Neural cell (in vitro differentiated cells): ENCODE measurements at regions not wholly inside any gene's neighbourhood (a gene's known extent, or its start where the extent isn't known, plus 50 kb on each side); places are given as distances from the start of the nearest gene placed in this dataset.

Experiments used
- H2AFZ ChIP-seq: fragments of 200-600, 300-800 bp; sonication (generic), shearing (Covaris generic); 2 replicates; pipeline ENCODE4 v1.6.0; 2014; ENCODE audit warnings: low read depth, mild to moderate bottlenecking, antibody characterized with exemption, low read length, moderate library complexity
- H3F3A ChIP-seq: fragments of 200-600 bp; shearing (Covaris generic); 2 replicates; pipeline ENCODE4 v1.6.1; 2016; ENCODE audit warnings: mild to moderate bottlenecking, moderate library complexity, mixed read lengths, antibody characterized with exemption, low read length; ENCODE audit not compliant: insufficient read depth, poor library complexity, severe bottlenecking
- H3K27ac ChIP-seq: fragments of 200-600, 300-800 bp; sonication (generic), shearing (Covaris generic); 2 replicates; pipeline ENCODE4 v1.5.1; 2014; ENCODE audit warnings: mild to moderate bottlenecking, low read length, moderate library complexity
- H3K27me3 ChIP-seq: fragments of 300-800, 200-600 bp; sonication (generic), shearing (Covaris generic); 2 replicates; pipeline ENCODE4 v1.6.0; 2014; ENCODE audit warnings: mild to moderate bottlenecking, low read depth, low read length, moderate library complexity; ENCODE audit not compliant: insufficient read depth
- H3K36me3 ChIP-seq: fragments of 300-800, 200-600 bp; sonication (generic), shearing (Covaris generic); 2 replicates; pipeline ENCODE4 v1.5.1; 2014; ENCODE audit warnings: mild to moderate bottlenecking, antibody characterized with exemption, low read length, moderate library complexity; ENCODE audit not compliant: insufficient read depth
- H3K4me2 ChIP-seq: fragments of 300-800, 200-600 bp; sonication (generic), shearing (Covaris generic); 2 replicates; pipeline ENCODE4 v1.6.0; 2014; ENCODE audit warnings: mild to moderate bottlenecking, low read length
- H3K4me3 ChIP-seq: fragments of 300-800, 200-600 bp; sonication (generic), shearing (Covaris generic); 2 replicates; pipeline ENCODE4 v1.5.1; 2014; ENCODE audit warnings: mild to moderate bottlenecking, low read length, moderate library complexity
- H3K79me2 ChIP-seq: fragments of 200-600 bp; shearing (Covaris generic); replicated peaks from 2 replicates; pipeline ENCODE4 v1.6.0; 2014; ENCODE audit warnings: mild to moderate bottlenecking, low read length, moderate library complexity; ENCODE audit not compliant: insufficient read depth
- H3K9ac ChIP-seq: fragments of 300-800, 200-600 bp; sonication (generic), shearing (Covaris generic); 2 replicates; pipeline ENCODE4 v1.6.1; 2016; ENCODE audit warnings: mild to moderate bottlenecking, low read length, mixed read lengths
- H3K9me2 ChIP-seq: fragments of 200-600 bp; shearing (Covaris generic); 2 replicates; pipeline ENCODE4 v1.6.1; 2016; ENCODE audit warnings: mild to moderate bottlenecking, low read length, mixed read lengths; ENCODE audit not compliant: insufficient read depth
- H3K9me3 ChIP-seq: fragments of 200-600, 300-800 bp; sonication (generic), shearing (Covaris generic); 2 replicates; pipeline ENCODE4 v1.6.1; 2016; ENCODE audit warnings: mild to moderate bottlenecking, mixed run types, low read length, moderate library complexity, mixed read lengths
- H4K20me1 ChIP-seq: fragments of 200-600 bp; shearing (Covaris generic); 2 replicates; pipeline ENCODE4 v1.6.1; 2016; ENCODE audit warnings: mild to moderate bottlenecking, mixed run types; ENCODE audit not compliant: insufficient read depth
- EP300 ChIP-seq: fragments of 450-650 bp; conservative IDR thresholded peaks from 2 replicates; pipeline ENCODE4 v1.6.1; 2014; ENCODE audit warnings: antibody characterized with exemption, mild to moderate bottlenecking, moderate library complexity; ENCODE audit not compliant: poor library complexity, severe bottlenecking
- EZH2 ChIP-seq: fragments of 200-600, 300-800 bp; shearing (Covaris generic), sonication (generic); IDR thresholded peaks from 2 replicates; pipeline ENCODE4 v1.6.1; 2014; ENCODE audit warnings: antibody characterized with exemption, low read length, borderline replicate concordance, mild to moderate bottlenecking; ENCODE audit not compliant: insufficient read depth, poor library complexity, severe bottlenecking
- MXI1 ChIP-seq: fragments of 450-650 bp; conservative IDR thresholded peaks from 2 replicates; pipeline ENCODE4 v1.6.1; 2014; ENCODE audit warnings: antibody characterized with exemption, mild to moderate bottlenecking; ENCODE audit not compliant: poor library complexity, severe bottlenecking
- POLR2AphosphoS5 ChIP-seq: IDR thresholded peaks from 2 replicates; pipeline ENCODE4 v1.6.1; 2012
- RAD21 ChIP-seq: fragments of 450-650 bp; conservative IDR thresholded peaks from 2 replicates; pipeline ENCODE4 v1.6.1; 2014; ENCODE audit warnings: antibody characterized with exemption, mild to moderate bottlenecking, moderate library complexity
- SMC3 ChIP-seq: fragments of 450-650 bp; conservative IDR thresholded peaks from 2 replicates; pipeline ENCODE4 v1.6.1; 2014; ENCODE audit warnings: antibody characterized with exemption, mild to moderate bottlenecking, moderate library complexity; ENCODE audit not compliant: poor library complexity
- TAF1 ChIP-seq: IDR thresholded peaks from 2 replicates; pipeline ENCODE4 v1.6.1; 2012; ENCODE audit warnings: low read depth
- TF ChIP-seq, protein P1 (sequence below): fragments of 450-650 bp; IDR thresholded peaks from 2 replicates; pipeline ENCODE4 v1.5.1; 2014; ENCODE audit warnings: antibody characterized with exemption, mild to moderate bottlenecking, moderate library complexity; ENCODE audit not compliant: poor library complexity, severe bottlenecking
- TF ChIP-seq, protein P2 (sequence below): IDR thresholded peaks from 2 replicates; pipeline ENCODE4 v1.6.1; 2012; ENCODE audit warnings: borderline replicate concordance

DNA sequence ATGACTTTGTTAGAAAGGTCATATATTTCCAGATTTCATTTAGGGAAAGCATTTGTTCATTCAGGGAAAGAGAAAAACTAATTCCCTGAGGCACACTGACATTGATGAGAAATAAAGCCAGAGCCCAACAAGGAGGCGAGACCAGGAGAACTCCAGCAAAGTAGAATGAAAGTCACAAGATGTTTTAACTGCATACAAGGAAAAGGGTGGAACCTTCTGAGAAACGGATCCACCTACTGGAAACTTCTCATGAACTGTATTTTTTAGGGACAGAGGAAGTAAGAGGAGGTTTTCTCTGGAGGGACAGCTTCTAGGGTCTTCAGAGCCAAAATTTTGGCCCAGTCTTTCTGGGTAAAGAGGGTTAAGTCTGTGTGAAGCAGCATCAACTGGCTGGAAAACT, 548.2 kb upstream of the PIK3C3 start:
- Histone ChIP-seq H3K27ac (no peak overlapping the region), H3K9me3 (no peaks in the 10 kb centered on the region), H3K36me3 (no peaks in the 10 kb centered on the region), H3K9ac (no peak overlapping the region), H3K27me3 (no peaks in the 10 kb centered on the region), H4K20me1 (no peaks in the 10 kb centered on the region), H2AFZ (no peak overlapping the region), H3K79me2 (no peaks in the 10 kb centered on the region), H3F3A (no peaks in the 10 kb centered on the region), H3K4me3 (no peak overlapping the region), H3K4me2 (no peak overlapping the region), H3K9me2 (no peaks in the 10 kb centered on the region)
- TF ChIP-seq EP300 = no peak
- TF ChIP-seq POLR2AphosphoS5 = no peak
- TF ChIP-seq TAF1 = no peak
- TF ChIP-seq MXI1 = no peak
- no peak for TF ChIP-seq SMC3

DNA sequence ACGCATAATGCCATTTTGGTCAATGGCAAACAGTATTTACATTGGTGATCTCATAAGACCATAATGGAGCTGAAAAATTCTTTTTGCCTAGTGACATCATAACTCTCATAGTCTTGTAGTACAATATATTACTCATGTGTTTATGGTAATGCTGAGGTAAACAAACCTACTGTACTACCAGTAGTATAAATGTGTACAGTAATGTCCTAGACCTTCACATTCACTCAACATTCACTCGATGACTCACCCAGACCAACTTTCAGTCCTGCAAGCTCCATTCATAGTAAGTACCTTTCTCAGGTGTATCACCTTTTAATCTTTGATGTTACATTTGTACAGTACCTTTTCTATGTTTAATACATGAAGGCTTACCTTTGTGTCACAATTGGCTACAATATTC, 558.2 kb upstream of the PIK3C3 start:
- H3F3A ChIP-seq = no peaks in the 10 kb centered on the region
- no peaks in the 10 kb centered on the region for H3K9me3 ChIP-seq
- no peak overlapping the region for H3K27ac ChIP-seq
- no peaks in the 10 kb centered on the region for H3K36me3 ChIP-seq
- no peak overlapping the region for H3K4me3 ChIP-seq
- no peaks in the 10 kb centered on the region for H3K27me3 ChIP-seq
- no peaks in the 10 kb centered on the region for H3K9me2 ChIP-seq
- H3K9ac ChIP-seq = no peak overlapping the region
- no peak overlapping the region for H3K4me2 ChIP-seq
- no peak overlapping the region for H2AFZ ChIP-seq
- no peaks in the 10 kb centered on the region for H3K79me2 ChIP-seq
- no peaks in the 10 kb centered on the region for H4K20me1 ChIP-seq
- no peak for TF ChIP-seq EZH2
- TF ChIP-seq, protein P1, sequence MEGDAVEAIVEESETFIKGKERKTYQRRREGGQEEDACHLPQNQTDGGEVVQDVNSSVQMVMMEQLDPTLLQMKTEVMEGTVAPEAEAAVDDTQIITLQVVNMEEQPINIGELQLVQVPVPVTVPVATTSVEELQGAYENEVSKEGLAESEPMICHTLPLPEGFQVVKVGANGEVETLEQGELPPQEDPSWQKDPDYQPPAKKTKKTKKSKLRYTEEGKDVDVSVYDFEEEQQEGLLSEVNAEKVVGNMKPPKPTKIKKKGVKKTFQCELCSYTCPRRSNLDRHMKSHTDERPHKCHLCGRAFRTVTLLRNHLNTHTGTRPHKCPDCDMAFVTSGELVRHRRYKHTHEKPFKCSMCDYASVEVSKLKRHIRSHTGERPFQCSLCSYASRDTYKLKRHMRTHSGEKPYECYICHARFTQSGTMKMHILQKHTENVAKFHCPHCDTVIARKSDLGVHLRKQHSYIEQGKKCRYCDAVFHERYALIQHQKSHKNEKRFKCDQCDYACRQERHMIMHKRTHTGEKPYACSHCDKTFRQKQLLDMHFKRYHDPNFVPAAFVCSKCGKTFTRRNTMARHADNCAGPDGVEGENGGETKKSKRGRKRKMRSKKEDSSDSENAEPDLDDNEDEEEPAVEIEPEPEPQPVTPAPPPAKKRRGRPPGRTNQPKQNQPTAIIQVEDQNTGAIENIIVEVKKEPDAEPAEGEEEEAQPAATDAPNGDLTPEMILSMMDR = no peak
- TF ChIP-seq MXI1 = no peak

DNA sequence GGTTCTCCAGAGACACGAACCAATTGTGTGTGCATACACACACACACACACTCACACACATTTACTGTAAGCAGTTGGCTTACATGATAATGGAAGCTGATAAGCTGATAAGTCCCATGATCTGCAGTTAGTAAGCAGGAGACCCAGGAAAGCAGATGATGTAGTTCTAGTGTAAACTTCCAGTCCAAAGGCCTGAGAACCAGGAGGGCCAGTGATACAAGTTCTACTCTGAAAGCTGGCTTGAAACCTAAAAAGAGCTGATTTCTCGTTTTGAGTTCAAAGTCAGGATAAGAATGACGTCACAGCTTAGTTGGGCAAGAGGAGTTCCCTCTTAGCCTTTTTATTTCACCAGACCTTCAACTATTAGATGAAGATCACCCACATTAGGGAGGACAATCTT, 558.8 kb upstream of the PIK3C3 start:
- no peaks in the 10 kb centered on the region for H3K9me3 ChIP-seq
- H3K36me3 ChIP-seq = no peaks in the 10 kb centered on the region
- H3K9ac ChIP-seq = no peak overlapping the region
- no peak overlapping the region for H3K27ac ChIP-seq
- no peaks in the 10 kb centered on the region for H4K20me1 ChIP-seq
- no peaks in the 10 kb centered on the region for H3K9me2 ChIP-seq
- H3K4me2 ChIP-seq = no peak overlapping the region
- no peak overlapping the region for H2AFZ ChIP-seq
- no peaks in the 10 kb centered on the region for H3F3A ChIP-seq
- TF ChIP-seq, protein P2, sequence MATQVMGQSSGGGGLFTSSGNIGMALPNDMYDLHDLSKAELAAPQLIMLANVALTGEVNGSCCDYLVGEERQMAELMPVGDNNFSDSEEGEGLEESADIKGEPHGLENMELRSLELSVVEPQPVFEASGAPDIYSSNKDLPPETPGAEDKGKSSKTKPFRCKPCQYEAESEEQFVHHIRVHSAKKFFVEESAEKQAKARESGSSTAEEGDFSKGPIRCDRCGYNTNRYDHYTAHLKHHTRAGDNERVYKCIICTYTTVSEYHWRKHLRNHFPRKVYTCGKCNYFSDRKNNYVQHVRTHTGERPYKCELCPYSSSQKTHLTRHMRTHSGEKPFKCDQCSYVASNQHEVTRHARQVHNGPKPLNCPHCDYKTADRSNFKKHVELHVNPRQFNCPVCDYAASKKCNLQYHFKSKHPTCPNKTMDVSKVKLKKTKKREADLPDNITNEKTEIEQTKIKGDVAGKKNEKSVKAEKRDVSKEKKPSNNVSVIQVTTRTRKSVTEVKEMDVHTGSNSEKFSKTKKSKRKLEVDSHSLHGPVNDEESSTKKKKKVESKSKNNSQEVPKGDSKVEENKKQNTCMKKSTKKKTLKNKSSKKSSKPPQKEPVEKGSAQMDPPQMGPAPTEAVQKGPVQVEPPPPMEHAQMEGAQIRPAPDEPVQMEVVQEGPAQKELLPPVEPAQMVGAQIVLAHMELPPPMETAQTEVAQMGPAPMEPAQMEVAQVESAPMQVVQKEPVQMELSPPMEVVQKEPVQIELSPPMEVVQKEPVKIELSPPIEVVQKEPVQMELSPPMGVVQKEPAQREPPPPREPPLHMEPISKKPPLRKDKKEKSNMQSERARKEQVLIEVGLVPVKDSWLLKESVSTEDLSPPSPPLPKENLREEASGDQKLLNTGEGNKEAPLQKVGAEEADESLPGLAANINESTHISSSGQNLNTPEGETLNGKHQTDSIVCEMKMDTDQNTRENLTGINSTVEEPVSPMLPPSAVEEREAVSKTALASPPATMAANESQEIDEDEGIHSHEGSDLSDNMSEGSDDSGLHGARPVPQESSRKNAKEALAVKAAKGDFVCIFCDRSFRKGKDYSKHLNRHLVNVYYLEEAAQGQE = no peak
- TF ChIP-seq, protein P1 = no peak
- TF ChIP-seq EP300 (no peak), MXI1 (no peak), SMC3 (no peak), RAD21 (no peak)
- H3K27me3 ChIP-seq = no peaks in the 10 kb centered on the region
- no peak overlapping the region for H3K4me3 ChIP-seq
- no peaks in the 10 kb centered on the region for H3K79me2 ChIP-seq
